GM13977 (cell line): ENCODE measurements at regions not wholly inside any gene's neighbourhood (a gene's known extent, or its start where the extent isn't known, plus 50 kb on each side); places are given as distances from the start of the nearest gene placed in this dataset.

Source experiments
- DNase-seq: peaks from one replicate; pipeline ENCODE4 v3.0.0; 2012; ENCODE audit warnings: low spot score
- CTCF ChIP-seq: IDR thresholded peaks from 2 replicates; pipeline ENCODE4 v1.5.1; 2012; ENCODE audit warnings: mild to moderate bottlenecking, control low read depth; ENCODE audit not compliant: insufficient read depth; ENCODE audit errors: extremely low read depth, missing control alignments
- in situ Hi-C: fragments of 300-500 bp; cut with MboI; formaldehyde crosslinking; loops from one replicate; pipeline ENCODE4 v1.12.0; 2022; ENCODE audit warnings: low sequenced_read_pairs, low pct_unique_long_range_greater_than_20kb, mixed read lengths, inconsistent platforms; ENCODE audit not compliant: unreplicated experiment

DNA sequence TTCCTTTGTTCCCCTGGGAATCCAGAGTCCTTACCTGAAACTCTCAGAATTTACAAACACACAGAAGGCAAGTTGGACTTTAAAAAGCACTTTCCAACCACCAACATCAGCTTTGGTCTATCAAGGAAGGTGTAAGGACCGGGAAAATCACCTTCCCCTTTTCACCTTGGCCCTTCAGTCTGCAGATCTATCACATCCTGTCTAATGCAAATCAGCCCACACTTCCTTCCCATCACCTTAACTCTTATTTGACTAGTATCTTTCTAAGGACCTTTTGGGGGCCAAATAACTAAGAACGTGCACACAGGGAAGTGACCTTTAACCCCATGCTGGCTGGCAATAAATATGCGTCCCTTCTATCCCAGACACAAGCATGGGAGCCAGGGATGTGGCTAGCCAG is 320.6 kb downstream of the ARRDC4 start:
- no peak for TF ChIP-seq CTCF
- in situ Hi-C loops, result no loop called here
- DNase-seq, result no peak

DNA sequence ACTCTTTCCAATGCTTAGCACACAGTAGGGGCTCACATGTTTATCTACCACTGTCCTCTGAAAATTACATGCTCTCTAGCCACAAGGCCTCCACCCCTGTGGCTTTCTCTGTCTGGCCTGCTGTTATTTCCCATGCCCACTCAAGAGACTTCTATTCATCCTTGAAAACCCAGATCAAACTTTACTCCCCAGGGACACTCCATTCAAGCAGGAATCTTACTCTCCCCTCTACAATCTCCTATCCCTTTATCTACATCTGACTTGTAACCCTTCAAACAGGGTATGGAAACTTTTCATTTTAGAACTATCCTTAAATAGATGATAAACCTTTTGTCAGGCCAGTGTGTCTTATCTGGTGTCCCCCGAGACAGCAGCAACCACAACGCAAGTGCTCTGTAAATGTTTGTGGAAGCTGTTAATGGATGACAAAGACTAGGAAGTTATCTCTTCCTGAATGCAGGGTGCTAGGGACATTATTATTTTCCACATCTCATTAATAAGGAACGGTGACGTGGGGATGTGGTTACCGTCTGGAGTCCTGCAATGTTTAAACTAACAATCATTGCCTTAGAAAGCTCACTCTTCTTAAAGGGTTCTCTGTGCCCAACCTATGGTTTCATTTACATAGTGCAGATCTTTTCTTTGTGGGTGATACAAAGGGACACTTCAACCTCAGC is 322.3 kb downstream of the ARRDC4 start:
- no peak for DNase-seq
- in situ Hi-C loops, result no loop called here
- no peak for TF ChIP-seq CTCF

- DNase-seq, result no peak
- TF ChIP-seq CTCF, result no peak
- in situ Hi-C loops, result no loop called here
These were observed 325.7 kb downstream of the ARRDC4 start for GRCh38 chr15:98286200-98286599.

DNA sequence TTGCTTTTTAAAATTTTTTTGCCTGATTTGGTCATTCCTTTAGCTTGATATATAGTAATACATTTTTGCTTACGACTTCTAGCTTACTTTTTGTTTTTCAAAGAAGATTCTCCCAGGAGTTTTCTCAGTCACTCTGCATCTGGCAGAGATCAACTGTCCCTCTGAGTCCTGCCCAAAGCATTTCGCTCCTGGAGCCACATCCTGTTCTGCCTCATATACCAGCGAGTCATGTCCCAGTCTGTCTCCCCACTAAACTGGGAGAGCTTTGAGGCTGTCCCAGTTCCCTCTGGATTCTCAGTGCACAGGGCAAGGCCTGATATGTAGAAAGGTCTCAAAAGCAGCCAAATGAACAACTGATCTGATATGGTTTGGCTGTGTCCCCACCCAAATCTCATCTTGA is 326.3 kb downstream of the ARRDC4 start:
- in situ Hi-C loops, result no loop called here
- DNase-seq, result no peak
- TF ChIP-seq CTCF, result no peak

GRCh38 chr15:98288091-98288590 is 327.6 kb downstream of the ARRDC4 start:
- no peak for TF ChIP-seq CTCF
- no peak for DNase-seq
- in situ Hi-C loops, result no loop called here

- in situ Hi-C loops, result no loop called here
- TF ChIP-seq CTCF, result no peak
- DNase-seq, result no peak
These were observed 329.2 kb downstream of the ARRDC4 start for GRCh38 chr15:98289747-98290146.
